GM23338 (cell line): ENCODE measurements at regions not wholly inside any gene's neighbourhood (a gene's known extent, or its start where the extent isn't known, plus 50 kb on each side); places are given as distances from the start of the nearest gene placed in this dataset.

ENCODE experiments used
- ATAC-seq: fragments of 200-7000 bp; cut with Tn5 transposase; 3 replicates; pipeline ENCODE4 v1.9.1; 2020
- DNase-seq: peaks from one replicate; pipeline ENCODE4 v3.0.0-alpha.2; 2015; ENCODE audit warnings: low spot score
- H2AFZ ChIP-seq: fragments of 200-600 bp; sonication (generic); 2 replicates; pipeline ENCODE4 v1.8.0; 2016; ENCODE audit warnings: antibody characterized with exemption, mild to moderate bottlenecking, moderate library complexity
- H3F3A ChIP-seq: fragments of 200-600 bp; sonication (generic); replicated peaks from 2 replicates; pipeline ENCODE4 v1.8.0; 2017; ENCODE audit warnings: antibody characterized with exemption, mixed run types, low read depth
- H3K27ac ChIP-seq: fragments of 200-600 bp; sonication (generic); 2 replicates; pipeline ENCODE4 v1.6.1; 2016; ENCODE audit warnings: low read depth
- H3K27me3 ChIP-seq: fragments of 200-600 bp; sonication (generic); 2 replicates; pipeline ENCODE4 v1.8.0; 2016; ENCODE audit warnings: mild to moderate bottlenecking, mixed run types, moderate library complexity; ENCODE audit not compliant: insufficient read depth
- H3K36me3 ChIP-seq: fragments of 200-600 bp; sonication (generic); 2 replicates; pipeline ENCODE4 v1.8.0; 2016; ENCODE audit warnings: mild to moderate bottlenecking; ENCODE audit not compliant: insufficient read depth
- H3K4me1 ChIP-seq: fragments of 200-600 bp; sonication (generic); 2 replicates; pipeline ENCODE4 v1.8.0; 2016; ENCODE audit warnings: mild to moderate bottlenecking, moderate library complexity; ENCODE audit not compliant: insufficient read depth
- H3K4me2 ChIP-seq: fragments of 200-600 bp; sonication (generic); 2 replicates; pipeline ENCODE4 v1.7.1; 2017; ENCODE audit warnings: mixed run types
- H3K4me3 ChIP-seq: fragments of 200-600 bp; sonication (generic); 2 replicates; pipeline ENCODE4 v1.6.1; 2016; ENCODE audit warnings: mixed run types
- H3K79me2 ChIP-seq: fragments of 200-600 bp; sonication (generic); replicated peaks from 2 replicates; pipeline ENCODE4 v1.8.0; 2017; ENCODE audit warnings: mild to moderate bottlenecking; ENCODE audit not compliant: insufficient read depth
- H3K9me2 ChIP-seq: fragments of 200-600 bp; sonication (generic); 2 replicates; pipeline ENCODE4 v1.8.0; 2017; ENCODE audit not compliant: insufficient read depth
- H4K20me1 ChIP-seq: fragments of 200-600 bp; sonication (generic); replicated peaks from 2 replicates; pipeline ENCODE4 v1.8.0; 2017; ENCODE audit warnings: mild to moderate bottlenecking; ENCODE audit not compliant: insufficient read depth
- H3K27ac Mint-ChIP-seq: 2 replicates; pipeline ENCODE4 v1.8.0; 2020; ENCODE audit warnings: inconsistent platforms, mild to moderate bottlenecking, moderate library complexity, mixed read lengths
- H3K27me3 Mint-ChIP-seq: 3 replicates; pipeline ENCODE4 v1.8.0; 2022; ENCODE audit warnings: low read depth, mild to moderate bottlenecking, moderate library complexity, mixed read lengths, inconsistent platforms; ENCODE audit not compliant: insufficient read depth, poor library complexity
- H3K36me3 Mint-ChIP-seq: 3 replicates; pipeline ENCODE4 v1.8.0; 2021; ENCODE audit warnings: low read depth, mild to moderate bottlenecking, inconsistent platforms, moderate library complexity, mixed read lengths
- H3K4me1 Mint-ChIP-seq: 3 replicates; pipeline ENCODE4 v1.8.0; 2020; ENCODE audit warnings: mild to moderate bottlenecking, inconsistent platforms, mixed read lengths
- H3K4me3 Mint-ChIP-seq: 3 replicates; pipeline ENCODE4 v1.8.0; 2021; ENCODE audit warnings: moderate library complexity, mild to moderate bottlenecking, inconsistent platforms, mixed read lengths
- H3K9me3 Mint-ChIP-seq: 3 replicates; pipeline ENCODE4 v1.8.0; 2020; ENCODE audit warnings: moderate library complexity, mild to moderate bottlenecking, inconsistent platforms, mixed read lengths
- CREB1 ChIP-seq: fragments of 250-450 bp; sonication (Bioruptor Pico); IDR thresholded peaks from 2 replicates; pipeline ENCODE4 v1.5.0; 2020; ENCODE audit warnings: low read depth, mild to moderate bottlenecking, moderate library complexity
- CTCF ChIP-seq, 2 experiments: fragments of 200-600 bp in 1 of 2; sonication (generic) in 1 of 2; conservative IDR thresholded peaks; 2 replicates each; pipeline versions ENCODE4 v1.5.1 to v1.6.1; 2016 to 2017; ENCODE audit warnings: antibody characterized with exemption in 2 of 2, low read depth in 2 of 2, mild to moderate bottlenecking in 2 of 2, moderate library complexity in 1 of 2
- EZH2 ChIP-seq: fragments of 200-600 bp; sonication (generic); IDR thresholded peaks from one replicate; pipeline ENCODE4 v1.8.0; 2017; ENCODE audit warnings: antibody characterized with exemption, mild to moderate bottlenecking, low read depth; ENCODE audit not compliant: unreplicated experiment
- JUNB ChIP-seq: IDR thresholded peaks from one replicate; pipeline ENCODE4 v1.6.1; 2016; ENCODE audit warnings: antibody characterized with exemption; ENCODE audit not compliant: unreplicated experiment
- NANOG ChIP-seq: IDR thresholded peaks from 2 replicates; pipeline ENCODE4 v1.6.1; 2016; ENCODE audit warnings: antibody characterized with exemption, borderline replicate concordance
- POLR2AphosphoS5 ChIP-seq: IDR thresholded peaks from 2 replicates; pipeline ENCODE4 v1.6.1; 2016; ENCODE audit warnings: antibody characterized with exemption, low read depth
- STAT1 ChIP-seq: IDR thresholded peaks from one replicate; pipeline ENCODE4 v1.6.1; 2016; ENCODE audit warnings: antibody characterized with exemption; ENCODE audit not compliant: unreplicated experiment
- ZNF114 ChIP-seq: fragments of 250-450 bp; sonication (Bioruptor Pico); IDR thresholded peaks from 2 replicates; pipeline ENCODE4 v1.5.0; 2020; ENCODE audit warnings: mild to moderate bottlenecking, moderate library complexity
- ZNF462 ChIP-seq: fragments of 250-450 bp; sonication (Bioruptor Pico); IDR thresholded peaks from 2 replicates; pipeline ENCODE4 v1.5.0; 2020; ENCODE audit warnings: mild to moderate bottlenecking, moderate library complexity

GRCh38 chr13:47349211-47349610 is 452.4 kb upstream of the HTR2A start:
- H3F3A ChIP-seq, result no peaks in the 10 kb centered on the region
- no peak overlapping the region for H3K27ac ChIP-seq
- no peaks in the 10 kb centered on the region for H3K4me1 ChIP-seq
- Mint-ChIP-seq H3K36me3 (no peaks in the 10 kb centered on the region), H3K4me3 (no peak overlapping the region), H3K4me1 (no peaks in the 10 kb centered on the region), H3K27ac (no peak overlapping the region), H3K9me3 (no peaks in the 10 kb centered on the region), H3K27me3 (peaks cover 2% of the 10 kb centered on the region)
- TF ChIP-seq CREB1 (CRISPR knock-in tag) (no peak), NANOG (no peak), STAT1 (no peak), ZNF114 (CRISPR knock-in tag) (no peak), POLR2AphosphoS5 (no peak)
- no peaks in the 10 kb centered on the region for H4K20me1 ChIP-seq
- no peaks in the 10 kb centered on the region for H3K9me2 ChIP-seq
- ATAC-seq (no peak), DNase-seq (no peak)
- no peaks in the 10 kb centered on the region for H3K79me2 ChIP-seq
- H3K4me3 ChIP-seq, result no peak overlapping the region
- no peaks in the 10 kb centered on the region for H3K36me3 ChIP-seq
- no peak overlapping the region for H3K4me2 ChIP-seq
- no peak overlapping the region for H2AFZ ChIP-seq
- H3K27me3 ChIP-seq, result no peaks in the 10 kb centered on the region

- Histone ChIP-seq H3F3A (no peaks in the 10 kb centered on the region), H3K4me2 (no peak overlapping the region), H3K36me3 (0 out of 2 replicates have a peak, but pooled peaks cover 5% of the 10 kb centered on the region), H3K9me2 (no peaks in the 10 kb centered on the region), H3K27ac (no peak overlapping the region), H3K4me1 (no peaks in the 10 kb centered on the region), H4K20me1 (no peaks in the 10 kb centered on the region), H3K27me3 (no peaks in the 10 kb centered on the region), H3K4me3 (no peak overlapping the region), H2AFZ (peak overlapping the region; percentile 92), H3K79me2 (no peaks in the 10 kb centered on the region)
- Mint-ChIP-seq H3K27ac (peak overlapping the region; percentile 49; the same call in 1 of the 2 replicates), H3K36me3 (peaks cover 10% of the 10 kb centered on the region), H3K4me3 (no peak overlapping the region), H3K9me3 (peaks cover 23% of the 10 kb centered on the region), H3K27me3 (no peaks in the 10 kb centered on the region), H3K4me1 (peaks cover 12% of the 10 kb centered on the region)
- DNase-seq (peak; percentile 28), ATAC-seq (peak; percentile 72)
- TF ChIP-seq CTCF (conservative IDR thresholded peaks at IDR 0.05; ENCODE audit: low read depth in 2 of 2) (peak in 1 of 2 experiments; percentile 58; a peak in 2 of 4 replicates), STAT1 (no peak), POLR2AphosphoS5 (no peak)
Observed at GRCh38 chr13:47337781-47338507, 441.1 kb upstream of the HTR2A start.

GRCh38 chr13:47334173-47334572 is 437.3 kb upstream of the HTR2A start:
- Histone ChIP-seq H3K4me1 (no peaks in the 10 kb centered on the region), H3F3A (no peaks in the 10 kb centered on the region), H3K4me2 (no peak overlapping the region), H3K79me2 (no peaks in the 10 kb centered on the region), H3K36me3 (no peaks in the 10 kb centered on the region), H3K27ac (no peak overlapping the region), H4K20me1 (no peaks in the 10 kb centered on the region), H2AFZ (0 out of 2 replicates have a peak overlapping the region, but pooled peaks have one; percentile 18), H3K9me2 (no peaks in the 10 kb centered on the region), H3K27me3 (no peaks in the 10 kb centered on the region), H3K4me3 (no peak overlapping the region)
- Mint-ChIP-seq H3K27ac (no peak overlapping the region), H3K36me3 (no peaks in the 10 kb centered on the region), H3K4me3 (no peak overlapping the region), H3K4me1 (peaks cover 12% of the 10 kb centered on the region), H3K27me3 (no peaks in the 10 kb centered on the region), H3K9me3 (no peaks in the 10 kb centered on the region)
- ATAC-seq (no peak), DNase-seq (no peak)
- no peak for TF ChIP-seq JUNB
- TF ChIP-seq ZNF462 (CRISPR knock-in tag), result no peak
- no peak for TF ChIP-seq POLR2AphosphoS5
- no peak for TF ChIP-seq EZH2
